ENCODE measurements at regions not wholly inside any gene's neighbourhood (a gene's known extent, or its start where the extent isn't known, plus 50 kb on each side); places are given as distances from the start of the nearest gene placed in this dataset.

GRCh38 chr3:83477563-83477962 lies 1481.2 kb upstream of the CADM2 start:
- Histone ChIP-seq H2BK12ac (ENCODE audit: insufficient read length, low read depth, low read length) (no peak overlapping the region), H3K9ac (ENCODE audit: extremely low read depth, insufficient read length, low read length) (no peak overlapping the region), H3K27ac (ENCODE audit: insufficient read length, low read depth, low read length) (no peak overlapping the region), H3K4me1 (ENCODE audit: insufficient read depth, low read length) (no peaks in the 10 kb centered on the region), H2BK120ac (ENCODE audit: low read depth, low read length, poor library complexity, severe bottlenecking) (no peak overlapping the region), H2BK20ac (ENCODE audit: low read depth, low read length, poor library complexity, severe bottlenecking) (no peak overlapping the region), H3K23me2 (ENCODE audit: insufficient read length, low read depth, low read length, poor library complexity, severe bottlenecking) (no peaks in the 10 kb centered on the region), H2AK5ac (ENCODE audit: insufficient read length, low read length) (no peak overlapping the region), H4K8ac (replicated peaks; ENCODE audit: insufficient read length, low read depth, low read length) (no peak overlapping the region), H2BK15ac (ENCODE audit: low read depth, low read length) (no peak overlapping the region), H4K91ac (ENCODE audit: insufficient read length, low read depth, low read length) (no peak overlapping the region), H3K9me3 (ENCODE audit: control insufficient read depth, low read depth, low read length) (no peaks in the 10 kb centered on the region), H3K27me3 (ENCODE audit: insufficient read depth, low read length) (no peaks in the 10 kb centered on the region), H3T11ph (ENCODE audit: low read length) (no peak overlapping the region), H3K14ac (ENCODE audit: insufficient read depth, low read length) (no peak overlapping the region), H4K20me1 (ENCODE audit: control insufficient read depth, insufficient read depth, insufficient read length) (no peaks in the 10 kb centered on the region), H3K4ac (ENCODE audit: low read depth, low read length) (no peak overlapping the region), H4K5ac (ENCODE audit: insufficient read length, low read depth, low read length) (no peak overlapping the region), H2BK5ac (ENCODE audit: insufficient read length, low read length) (no peak overlapping the region), H3K4me2 (ENCODE audit: insufficient read depth, insufficient read length, low read length) (no peak overlapping the region), H2AFZ (ENCODE audit: low read length) (no peak overlapping the region), H3K56ac (ENCODE audit: insufficient read length, low read depth, low read length) (no peak overlapping the region), H3K79me1 (ENCODE audit: insufficient read depth, low read depth, low read length, poor library complexity, severe bottlenecking) (no peaks in the 10 kb centered on the region), H3K18ac (ENCODE audit: insufficient read length, low read depth, low read length) (no peak overlapping the region), H3K79me2 (ENCODE audit: insufficient read depth, low read length) (no peaks in the 10 kb centered on the region), H3K23ac (ENCODE audit: insufficient read length, low read depth, low read length) (no peak overlapping the region)
- no CpG with 5 or more reads among the region's 13 CpGs for WGBS (ENCODE audit: extremely low coverage, insufficient read length, low lambda C conversion rate)
- Mint-ChIP-seq H3K27ac (no peak overlapping the region), H3K27me3 (ENCODE audit: low read depth) (no peaks in the 10 kb centered on the region), H3K4me3 (no peak overlapping the region), H3K9me3 (peaks cover 7 to 13% of the 10 kb centered on the region in 2 experiments; a peak in 3 of 5 replicates), H3K4me1 (no peaks in the 10 kb centered on the region), H3K36me3 (ENCODE audit: insufficient read depth in 1 of 3, low read depth in 3 of 3) (peaks cover 0 to 4% (median 2%) of the 10 kb centered on the region in 3 experiments; a peak in 4 of 7 replicates)
- no peak for DNase-seq
- no peak for TF ChIP-seq CTCF (conservative IDR thresholded peaks at IDR 0.05)
